Fibroblast of mammary gland (primary cell): ENCODE measurements at regions not wholly inside any gene's neighbourhood (a gene's known extent, or its start where the extent isn't known, plus 50 kb on each side); places are given as distances from the start of the nearest gene placed in this dataset.

Source experiments
- DNase-seq: peaks from one replicate; pipeline ENCODE4 v3.0.0-alpha.2; 2010; ENCODE audit warnings: low read depth
- H3K4me3 ChIP-seq: 2 replicates; pipeline ENCODE4 v1.5.1; 2011; ENCODE audit warnings: low read depth, mild to moderate bottlenecking, low read length, moderate library complexity; ENCODE audit not compliant: control insufficient read depth
- TF ChIP-seq, protein P1 (sequence below): conservative IDR thresholded peaks from 2 replicates; pipeline ENCODE4 v1.5.1; 2011; ENCODE audit warnings: low read depth, low read length, inconsistent platforms; ENCODE audit not compliant: control insufficient read depth, insufficient read depth

DNA sequence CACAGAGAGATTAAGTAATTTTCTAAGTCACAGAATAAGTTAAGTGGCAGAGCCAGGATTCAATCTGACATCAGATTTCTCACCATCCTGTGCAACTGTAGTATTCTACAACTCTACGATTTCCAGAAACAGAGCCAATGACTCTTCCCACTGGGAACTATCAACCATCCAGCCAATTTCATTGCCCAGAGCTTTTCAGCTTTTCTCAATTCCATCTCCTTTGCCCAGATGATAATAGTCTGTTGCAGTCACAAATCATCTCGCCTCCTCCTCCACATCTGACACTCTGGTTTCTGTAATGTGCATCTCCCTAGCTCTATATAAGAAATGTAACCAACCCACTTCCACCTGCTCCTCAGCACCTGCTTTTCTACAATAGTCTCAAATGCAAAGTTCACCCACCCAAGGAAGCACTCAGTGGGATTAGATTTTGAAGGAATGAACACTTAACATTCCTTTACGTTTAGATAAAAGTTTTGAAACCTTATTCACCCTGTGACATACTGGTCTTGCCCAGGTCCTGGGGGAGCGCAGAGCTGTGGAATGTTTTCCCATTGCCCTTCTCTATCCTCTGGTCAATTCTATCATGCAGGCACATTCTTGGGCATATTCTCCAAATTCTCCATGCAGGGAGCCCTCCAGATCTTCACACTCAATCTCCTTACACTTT, 167.8 kb upstream of the ASIC2 start:
- H3K4me3 ChIP-seq: no peak overlapping the region
- no peak for DNase-seq
- TF ChIP-seq, protein P1, sequence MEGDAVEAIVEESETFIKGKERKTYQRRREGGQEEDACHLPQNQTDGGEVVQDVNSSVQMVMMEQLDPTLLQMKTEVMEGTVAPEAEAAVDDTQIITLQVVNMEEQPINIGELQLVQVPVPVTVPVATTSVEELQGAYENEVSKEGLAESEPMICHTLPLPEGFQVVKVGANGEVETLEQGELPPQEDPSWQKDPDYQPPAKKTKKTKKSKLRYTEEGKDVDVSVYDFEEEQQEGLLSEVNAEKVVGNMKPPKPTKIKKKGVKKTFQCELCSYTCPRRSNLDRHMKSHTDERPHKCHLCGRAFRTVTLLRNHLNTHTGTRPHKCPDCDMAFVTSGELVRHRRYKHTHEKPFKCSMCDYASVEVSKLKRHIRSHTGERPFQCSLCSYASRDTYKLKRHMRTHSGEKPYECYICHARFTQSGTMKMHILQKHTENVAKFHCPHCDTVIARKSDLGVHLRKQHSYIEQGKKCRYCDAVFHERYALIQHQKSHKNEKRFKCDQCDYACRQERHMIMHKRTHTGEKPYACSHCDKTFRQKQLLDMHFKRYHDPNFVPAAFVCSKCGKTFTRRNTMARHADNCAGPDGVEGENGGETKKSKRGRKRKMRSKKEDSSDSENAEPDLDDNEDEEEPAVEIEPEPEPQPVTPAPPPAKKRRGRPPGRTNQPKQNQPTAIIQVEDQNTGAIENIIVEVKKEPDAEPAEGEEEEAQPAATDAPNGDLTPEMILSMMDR: no peak

GRCh38 chr17:33463887-33464286, 170.8 kb upstream of the ASIC2 start:
- H3K4me3 ChIP-seq: no peak overlapping the region
- no peak for DNase-seq
- TF ChIP-seq, protein P1: no peak

GRCh38 chr17:33464669-33465280, 171.7 kb upstream of the ASIC2 start:
- DNase-seq: no peak
- TF ChIP-seq, protein P1: no peak
- H3K4me3 ChIP-seq: no peak overlapping the region

DNA sequence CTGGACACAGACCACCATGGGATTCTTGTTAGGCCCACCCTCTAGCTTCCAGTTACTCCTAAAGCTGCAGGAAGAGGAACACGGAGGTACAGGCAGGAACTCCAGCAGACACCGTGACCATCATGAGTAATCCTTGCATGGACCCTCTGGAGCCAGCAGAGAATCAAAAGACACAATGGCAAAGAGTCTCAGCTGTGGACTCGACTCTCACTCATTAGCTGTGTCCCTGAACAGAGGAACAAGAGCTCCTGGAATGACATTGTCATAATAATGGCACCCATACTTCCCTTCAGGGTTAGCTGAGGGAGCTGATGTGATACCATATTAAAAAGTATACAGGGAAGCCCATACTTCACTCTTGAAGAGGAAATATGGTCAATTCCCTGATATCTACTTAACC, 176.3 kb upstream of the ASIC2 start:
- no peak for DNase-seq
- H3K4me3 ChIP-seq: no peak overlapping the region
- TF ChIP-seq, protein P1: no peak

DNA sequence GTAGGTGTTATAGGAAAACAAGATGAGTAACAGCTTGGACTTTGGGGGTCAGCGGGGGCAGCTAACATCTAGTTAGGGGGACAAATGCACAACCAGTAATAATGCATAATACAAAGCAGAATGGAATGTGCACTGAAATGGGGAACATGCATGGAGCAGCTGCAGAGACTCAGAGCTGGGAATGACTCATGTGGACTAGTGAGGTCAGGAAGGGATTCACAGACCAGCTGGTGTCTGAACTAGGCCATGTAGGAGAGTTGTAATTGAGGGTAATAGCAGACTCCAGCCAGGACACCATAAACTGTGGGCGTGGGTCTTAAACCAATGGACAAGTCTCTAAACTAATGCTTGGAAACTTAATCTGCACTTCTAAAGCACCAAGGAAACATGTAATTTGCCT, 176.8 kb upstream of the ASIC2 start:
- TF ChIP-seq, protein P1: no peak
- DNase-seq: peak; percentile 91
- no peak overlapping the region for H3K4me3 ChIP-seq

DNA sequence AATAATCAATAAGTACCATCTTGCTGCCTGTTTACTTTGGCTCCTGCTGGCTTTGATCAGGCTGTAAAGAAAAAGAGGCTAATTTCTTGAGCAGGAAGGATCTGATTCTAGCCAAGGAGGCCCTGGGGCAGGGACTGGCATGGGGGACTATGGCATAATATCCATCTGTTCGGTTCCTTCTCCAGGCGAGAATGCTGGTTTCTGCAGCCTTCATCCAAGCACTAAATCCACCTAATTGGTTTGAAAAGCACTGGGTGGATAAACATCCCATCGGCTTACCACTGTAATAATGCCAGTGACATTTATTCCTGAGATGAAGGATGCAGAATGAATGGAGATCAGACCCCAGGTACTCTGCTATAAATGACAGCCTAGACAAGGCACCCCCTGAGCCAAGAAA, 180.0 kb upstream of the ASIC2 start:
- H3K4me3 ChIP-seq: no peak overlapping the region

More for the DNA sequence above, 180.0 kb upstream of the ASIC2 start:
- TF ChIP-seq, protein P1: no peak
- DNase-seq: no peak
